GM23338 (cell line): ENCODE measurements at regions not wholly inside any gene's neighbourhood (a gene's known extent, or its start where the extent isn't known, plus 50 kb on each side); places are given as distances from the start of the nearest gene placed in this dataset.

ENCODE experiments used
- ATAC-seq: fragments of 200-7000 bp; cut with Tn5 transposase; 3 replicates; pipeline ENCODE4 v1.9.1; 2020
- DNase-seq: peaks from one replicate; pipeline ENCODE4 v3.0.0-alpha.2; 2015; ENCODE audit warnings: low spot score
- H2AFZ ChIP-seq: fragments of 200-600 bp; sonication (generic); 2 replicates; pipeline ENCODE4 v1.8.0; 2016; ENCODE audit warnings: antibody characterized with exemption, mild to moderate bottlenecking, moderate library complexity
- H3F3A ChIP-seq: fragments of 200-600 bp; sonication (generic); replicated peaks from 2 replicates; pipeline ENCODE4 v1.8.0; 2017; ENCODE audit warnings: antibody characterized with exemption, mixed run types, low read depth
- H3K27ac ChIP-seq: fragments of 200-600 bp; sonication (generic); 2 replicates; pipeline ENCODE4 v1.6.1; 2016; ENCODE audit warnings: low read depth
- H3K27me3 ChIP-seq: fragments of 200-600 bp; sonication (generic); 2 replicates; pipeline ENCODE4 v1.8.0; 2016; ENCODE audit warnings: mild to moderate bottlenecking, mixed run types, moderate library complexity; ENCODE audit not compliant: insufficient read depth
- H3K36me3 ChIP-seq: fragments of 200-600 bp; sonication (generic); 2 replicates; pipeline ENCODE4 v1.8.0; 2016; ENCODE audit warnings: mild to moderate bottlenecking; ENCODE audit not compliant: insufficient read depth
- H3K4me1 ChIP-seq: fragments of 200-600 bp; sonication (generic); 2 replicates; pipeline ENCODE4 v1.8.0; 2016; ENCODE audit warnings: mild to moderate bottlenecking, moderate library complexity; ENCODE audit not compliant: insufficient read depth
- H3K4me2 ChIP-seq: fragments of 200-600 bp; sonication (generic); 2 replicates; pipeline ENCODE4 v1.7.1; 2017; ENCODE audit warnings: mixed run types
- H3K4me3 ChIP-seq: fragments of 200-600 bp; sonication (generic); 2 replicates; pipeline ENCODE4 v1.6.1; 2016; ENCODE audit warnings: mixed run types
- H3K79me2 ChIP-seq: fragments of 200-600 bp; sonication (generic); replicated peaks from 2 replicates; pipeline ENCODE4 v1.8.0; 2017; ENCODE audit warnings: mild to moderate bottlenecking; ENCODE audit not compliant: insufficient read depth
- H3K9me2 ChIP-seq: fragments of 200-600 bp; sonication (generic); 2 replicates; pipeline ENCODE4 v1.8.0; 2017; ENCODE audit not compliant: insufficient read depth
- H4K20me1 ChIP-seq: fragments of 200-600 bp; sonication (generic); replicated peaks from 2 replicates; pipeline ENCODE4 v1.8.0; 2017; ENCODE audit warnings: mild to moderate bottlenecking; ENCODE audit not compliant: insufficient read depth
- H3K27ac Mint-ChIP-seq: 2 replicates; pipeline ENCODE4 v1.8.0; 2020; ENCODE audit warnings: inconsistent platforms, mild to moderate bottlenecking, moderate library complexity, mixed read lengths
- H3K27me3 Mint-ChIP-seq: 3 replicates; pipeline ENCODE4 v1.8.0; 2022; ENCODE audit warnings: low read depth, mild to moderate bottlenecking, moderate library complexity, mixed read lengths, inconsistent platforms; ENCODE audit not compliant: insufficient read depth, poor library complexity
- H3K36me3 Mint-ChIP-seq: 3 replicates; pipeline ENCODE4 v1.8.0; 2021; ENCODE audit warnings: low read depth, mild to moderate bottlenecking, inconsistent platforms, moderate library complexity, mixed read lengths
- H3K4me1 Mint-ChIP-seq: 3 replicates; pipeline ENCODE4 v1.8.0; 2020; ENCODE audit warnings: mild to moderate bottlenecking, inconsistent platforms, mixed read lengths
- H3K4me3 Mint-ChIP-seq: 3 replicates; pipeline ENCODE4 v1.8.0; 2021; ENCODE audit warnings: moderate library complexity, mild to moderate bottlenecking, inconsistent platforms, mixed read lengths
- H3K9me3 Mint-ChIP-seq: 3 replicates; pipeline ENCODE4 v1.8.0; 2020; ENCODE audit warnings: moderate library complexity, mild to moderate bottlenecking, inconsistent platforms, mixed read lengths
- CTCF ChIP-seq, 2 experiments: fragments of 200-600 bp in 1 of 2; sonication (generic) in 1 of 2; conservative IDR thresholded peaks; 2 replicates each; pipeline versions ENCODE4 v1.5.1 to v1.6.1; 2016 to 2017; ENCODE audit warnings: antibody characterized with exemption in 2 of 2, low read depth in 2 of 2, mild to moderate bottlenecking in 2 of 2, moderate library complexity in 1 of 2
- ETS1 ChIP-seq: IDR thresholded peaks from 2 replicates; pipeline ENCODE4 v1.6.1; 2016; ENCODE audit warnings: antibody characterized with exemption
- EZH2phosphoT487 ChIP-seq: fragments of 200-600 bp; sonication (generic); IDR thresholded peaks from one replicate; pipeline ENCODE4 v1.8.1; 2018; ENCODE audit warnings: antibody characterized with exemption; ENCODE audit not compliant: unreplicated experiment
- JUNB ChIP-seq: IDR thresholded peaks from one replicate; pipeline ENCODE4 v1.6.1; 2016; ENCODE audit warnings: antibody characterized with exemption; ENCODE audit not compliant: unreplicated experiment
- TF ChIP-seq, protein P1 (sequence below): fragments of 250-450 bp; sonication (Bioruptor Pico); IDR thresholded peaks from 2 replicates; pipeline ENCODE4 v1.5.0; 2020; ENCODE audit warnings: mild to moderate bottlenecking, moderate library complexity

- H3K4me3 ChIP-seq, result no peak overlapping the region
- no peaks in the 10 kb centered on the region for H3K36me3 ChIP-seq
- no peaks in the 10 kb centered on the region for H3F3A ChIP-seq
- no peaks in the 10 kb centered on the region for H3K9me2 ChIP-seq
- no peak overlapping the region for H2AFZ ChIP-seq
- no peaks in the 10 kb centered on the region for H4K20me1 ChIP-seq
- no peak for DNase-seq
- Mint-ChIP-seq H3K27ac (no peak overlapping the region), H3K4me1 (peaks cover 4% of the 10 kb centered on the region), H3K27me3 (no peaks in the 10 kb centered on the region), H3K4me3 (no peak overlapping the region), H3K36me3 (no peaks in the 10 kb centered on the region), H3K9me3 (peaks cover 67% of the 10 kb centered on the region)
- H3K4me2 ChIP-seq, result no peak overlapping the region
- H3K27me3 ChIP-seq, result no peaks in the 10 kb centered on the region
- TF ChIP-seq CTCF (conservative IDR thresholded peaks at IDR 0.05; ENCODE audit: low read depth in 2 of 2), result no peak
- no peak for TF ChIP-seq EZH2phosphoT487
- TF ChIP-seq, protein P1, sequence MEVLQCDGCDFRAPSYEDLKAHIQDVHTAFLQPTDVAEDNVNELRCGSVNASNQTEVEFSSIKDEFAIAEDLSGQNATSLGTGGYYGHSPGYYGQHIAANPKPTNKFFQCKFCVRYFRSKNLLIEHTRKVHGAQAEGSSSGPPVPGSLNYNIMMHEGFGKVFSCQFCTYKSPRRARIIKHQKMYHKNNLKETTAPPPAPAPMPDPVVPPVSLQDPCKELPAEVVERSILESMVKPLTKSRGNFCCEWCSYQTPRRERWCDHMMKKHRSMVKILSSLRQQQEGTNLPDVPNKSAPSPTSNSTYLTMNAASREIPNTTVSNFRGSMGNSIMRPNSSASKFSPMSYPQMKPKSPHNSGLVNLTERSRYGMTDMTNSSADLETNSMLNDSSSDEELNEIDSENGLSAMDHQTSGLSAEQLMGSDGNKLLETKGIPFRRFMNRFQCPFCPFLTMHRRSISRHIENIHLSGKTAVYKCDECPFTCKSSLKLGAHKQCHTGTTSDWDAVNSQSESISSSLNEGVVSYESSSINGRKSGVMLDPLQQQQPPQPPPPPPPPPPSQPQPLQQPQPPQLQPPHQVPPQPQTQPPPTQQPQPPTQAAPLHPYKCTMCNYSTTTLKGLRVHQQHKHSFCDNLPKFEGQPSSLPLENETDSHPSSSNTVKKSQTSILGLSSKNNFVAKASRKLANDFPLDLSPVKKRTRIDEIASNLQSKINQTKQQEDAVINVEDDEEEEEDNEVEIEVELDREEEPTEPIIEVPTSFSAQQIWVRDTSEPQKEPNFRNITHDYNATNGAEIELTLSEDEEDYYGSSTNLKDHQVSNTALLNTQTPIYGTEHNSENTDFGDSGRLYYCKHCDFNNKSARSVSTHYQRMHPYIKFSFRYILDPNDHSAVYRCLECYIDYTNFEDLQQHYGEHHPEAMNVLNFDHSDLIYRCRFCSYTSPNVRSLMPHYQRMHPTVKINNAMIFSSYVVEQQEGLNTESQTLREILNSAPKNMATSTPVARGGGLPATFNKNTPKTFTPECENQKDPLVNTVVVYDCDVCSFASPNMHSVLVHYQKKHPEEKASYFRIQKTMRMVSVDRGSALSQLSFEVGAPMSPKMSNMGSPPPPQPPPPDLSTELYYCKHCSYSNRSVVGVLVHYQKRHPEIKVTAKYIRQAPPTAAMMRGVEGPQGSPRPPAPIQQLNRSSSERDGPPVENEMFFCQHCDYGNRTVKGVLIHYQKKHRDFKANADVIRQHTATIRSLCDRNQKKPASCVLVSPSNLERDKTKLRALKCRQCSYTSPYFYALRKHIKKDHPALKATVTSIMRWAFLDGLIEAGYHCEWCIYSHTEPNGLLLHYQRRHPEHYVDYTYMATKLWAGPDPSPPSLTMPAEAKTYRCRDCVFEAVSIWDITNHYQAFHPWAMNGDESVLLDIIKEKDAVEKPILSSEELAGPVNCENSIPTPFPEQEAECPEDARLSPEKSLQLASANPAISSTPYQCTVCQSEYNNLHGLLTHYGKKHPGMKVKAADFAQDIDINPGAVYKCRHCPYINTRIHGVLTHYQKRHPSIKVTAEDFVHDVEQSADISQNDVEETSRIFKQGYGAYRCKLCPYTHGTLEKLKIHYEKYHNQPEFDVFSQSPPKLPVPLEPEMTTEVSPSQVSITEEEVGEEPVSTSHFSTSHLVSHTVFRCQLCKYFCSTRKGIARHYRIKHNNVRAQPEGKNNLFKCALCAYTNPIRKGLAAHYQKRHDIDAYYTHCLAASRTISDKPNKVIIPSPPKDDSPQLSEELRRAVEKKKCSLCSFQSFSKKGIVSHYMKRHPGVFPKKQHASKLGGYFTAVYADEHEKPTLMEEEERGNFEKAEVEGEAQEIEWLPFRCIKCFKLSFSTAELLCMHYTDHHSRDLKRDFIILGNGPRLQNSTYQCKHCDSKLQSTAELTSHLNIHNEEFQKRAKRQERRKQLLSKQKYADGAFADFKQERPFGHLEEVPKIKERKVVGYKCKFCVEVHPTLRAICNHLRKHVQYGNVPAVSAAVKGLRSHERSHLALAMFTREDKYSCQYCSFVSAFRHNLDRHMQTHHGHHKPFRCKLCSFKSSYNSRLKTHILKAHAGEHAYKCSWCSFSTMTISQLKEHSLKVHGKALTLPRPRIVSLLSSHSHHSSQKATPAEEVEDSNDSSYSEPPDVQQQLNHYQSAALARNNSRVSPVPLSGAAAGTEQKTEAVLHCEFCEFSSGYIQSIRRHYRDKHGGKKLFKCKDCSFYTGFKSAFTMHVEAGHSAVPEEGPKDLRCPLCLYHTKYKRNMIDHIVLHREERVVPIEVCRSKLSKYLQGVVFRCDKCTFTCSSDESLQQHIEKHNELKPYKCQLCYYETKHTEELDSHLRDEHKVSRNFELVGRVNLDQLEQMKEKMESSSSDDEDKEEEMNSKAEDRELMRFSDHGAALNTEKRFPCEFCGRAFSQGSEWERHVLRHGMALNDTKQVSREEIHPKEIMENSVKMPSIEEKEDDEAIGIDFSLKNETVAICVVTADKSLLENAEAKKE (CRISPR knock-in tag), result no peak
- no peak for TF ChIP-seq ETS1
- TF ChIP-seq JUNB, result no peak
- no peaks in the 10 kb centered on the region for H3K79me2 ChIP-seq
- ATAC-seq, result no peak
- peaks cover 5% of the 10 kb centered on the region; the same call in 1 of the 2 replicates for H3K4me1 ChIP-seq
- H3K27ac ChIP-seq, result no peak overlapping the region
These were observed 1010.0 kb downstream of the SQOR start for GRCh38 chr15:46644501-46645481.
